GM18861 (cell line): ENCODE measurements at regions not wholly inside any gene's neighbourhood (a gene's known extent, or its start where the extent isn't known, plus 50 kb on each side); places are given as distances from the start of the nearest gene placed in this dataset.
"Not testable (repeated sequence)": the region's sequence is repeated elsewhere in the genome, so short reads cannot be mapped to it uniquely, and the experiment has no call there.

Experiments used
- ATAC-seq: cut with Tn5 transposase; IDR thresholded peaks from one replicate; pipeline ENCODE4 v1.9.1; 2021; ENCODE audit not compliant: unreplicated experiment

GRCh38 chr2:167607211-167607610 lies 640.2 kb downstream of the STK39 start:
- no peak for ATAC-seq

- no peak for ATAC-seq
These were observed 645.3 kb downstream of the STK39 start for GRCh38 chr2:167602122-167602521.

DNA sequence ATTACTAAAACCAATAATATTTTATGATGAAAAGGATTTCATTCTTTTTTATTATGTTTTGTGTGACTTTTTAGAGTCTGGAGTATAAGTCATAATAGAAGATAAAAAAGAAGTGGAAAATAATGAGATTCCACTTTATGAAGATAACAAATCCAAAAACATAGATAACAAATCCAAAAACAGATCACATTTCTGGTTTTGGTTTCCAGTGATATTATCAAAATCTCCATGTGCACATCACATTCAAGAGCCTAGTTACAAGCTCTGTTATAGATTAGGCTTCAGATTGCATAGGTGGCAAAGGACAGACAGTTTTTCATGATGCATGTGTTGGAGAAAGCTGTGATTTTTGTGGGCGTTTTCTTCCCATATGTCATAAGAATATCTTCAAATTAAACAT lies 648.2 kb downstream of the STK39 start:
- no peak for ATAC-seq

DNA sequence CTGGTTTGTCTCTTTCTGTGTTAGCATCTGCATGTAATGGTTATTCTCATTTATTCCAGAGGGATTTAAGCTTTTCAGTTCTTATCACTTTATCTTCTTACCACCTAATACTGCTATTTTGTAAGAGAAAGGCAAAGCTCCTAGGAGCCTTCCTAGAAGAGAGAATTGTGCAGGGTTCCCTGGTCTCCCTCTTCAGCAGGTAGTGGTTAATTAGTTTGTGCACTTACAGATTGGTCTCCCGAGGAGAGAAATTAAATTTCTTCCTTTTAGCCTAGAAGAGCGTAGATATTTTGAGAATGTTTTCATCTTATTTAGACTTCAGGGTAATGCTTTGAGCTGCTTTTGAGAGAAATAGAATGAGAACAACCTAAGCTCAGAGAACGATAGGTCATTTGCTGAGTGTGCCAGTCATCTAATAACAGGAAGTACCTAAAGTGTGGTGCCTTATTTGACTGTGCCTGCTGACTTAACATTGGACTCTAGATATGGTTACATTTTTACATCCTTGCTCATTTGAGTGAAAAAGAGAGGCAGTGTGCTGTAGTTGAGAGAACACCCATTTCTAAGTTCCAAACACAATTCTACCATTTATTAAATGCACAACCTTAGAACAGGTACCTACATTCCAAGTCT lies 651.4 kb downstream of the STK39 start:
- ATAC-seq = peak; percentile 98

- no peak for ATAC-seq
These were observed 652.4 kb downstream of the STK39 start for GRCh38 chr2:167595021-167595420.

- ATAC-seq = no peak
These were observed 655.0 kb downstream of the STK39 start for GRCh38 chr2:167592441-167592840.

DNA sequence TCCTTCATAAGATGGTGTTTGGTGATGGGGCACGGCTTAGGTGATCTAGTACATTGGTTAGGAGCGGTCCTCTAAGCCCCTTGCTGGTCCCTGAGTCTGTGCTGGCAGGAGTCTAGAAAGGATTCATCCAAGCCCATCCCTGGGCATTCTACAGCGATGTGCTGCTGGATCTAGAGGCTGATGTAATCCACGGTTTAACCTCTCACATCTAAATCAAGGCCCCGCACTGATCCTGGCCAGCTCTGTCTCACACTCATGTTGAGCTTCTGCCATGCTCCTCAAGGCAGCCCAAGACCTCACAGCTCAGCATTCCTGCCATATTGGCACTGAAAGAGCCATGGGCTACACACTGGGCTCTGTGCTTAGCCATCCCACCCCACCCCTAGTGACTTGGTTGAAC lies 664.8 kb downstream of the STK39 start:
- no peak for ATAC-seq

DNA sequence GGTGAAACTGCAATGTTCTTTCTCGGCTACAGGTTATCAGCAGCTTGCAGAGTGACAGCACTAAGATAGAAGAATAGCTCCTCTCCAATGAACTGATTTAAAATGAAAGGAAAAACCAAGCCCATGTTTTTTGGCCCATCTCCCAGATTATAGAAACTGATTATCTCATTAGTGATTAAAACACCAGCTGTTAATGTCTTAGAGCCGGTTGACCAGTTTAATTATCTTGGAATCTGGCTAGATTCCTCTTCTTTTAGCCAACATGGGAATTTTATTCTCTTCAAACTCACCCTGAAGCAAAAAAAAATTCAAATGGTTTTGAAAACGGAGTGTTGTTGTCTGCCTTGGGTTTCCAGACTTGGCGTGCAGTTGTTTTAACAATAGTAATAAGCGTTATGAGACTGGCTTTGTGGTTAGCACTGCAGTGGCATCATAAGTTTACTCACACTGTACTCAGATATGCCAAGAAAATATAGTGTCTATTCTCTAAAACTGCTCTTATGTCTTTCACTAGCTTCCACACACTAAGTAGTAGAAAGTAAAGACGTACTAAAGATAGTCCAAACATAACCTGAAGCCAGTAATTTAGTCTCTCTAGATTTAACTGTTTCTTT lies 665.3 kb downstream of the STK39 start:
- ATAC-seq = no peak

DNA sequence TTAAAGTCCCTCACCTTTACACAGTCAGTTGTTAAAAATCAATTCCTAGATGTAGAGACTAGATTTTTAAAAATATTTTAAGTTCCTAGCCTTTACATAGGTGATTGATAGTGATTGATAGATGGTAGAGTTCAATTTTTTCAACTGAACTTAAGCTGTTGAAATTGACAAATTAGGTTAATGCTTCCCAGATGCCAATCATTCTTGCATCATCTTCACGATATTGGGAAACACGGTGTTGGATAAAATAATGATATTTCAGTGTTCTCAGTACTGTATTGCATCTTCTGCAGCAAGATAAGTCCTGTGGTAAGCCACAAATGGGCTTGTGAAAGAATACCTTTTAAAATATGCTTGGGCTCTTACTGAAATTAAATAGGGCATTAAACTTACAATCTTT lies 667.6 kb downstream of the STK39 start:
- no peak for ATAC-seq

DNA sequence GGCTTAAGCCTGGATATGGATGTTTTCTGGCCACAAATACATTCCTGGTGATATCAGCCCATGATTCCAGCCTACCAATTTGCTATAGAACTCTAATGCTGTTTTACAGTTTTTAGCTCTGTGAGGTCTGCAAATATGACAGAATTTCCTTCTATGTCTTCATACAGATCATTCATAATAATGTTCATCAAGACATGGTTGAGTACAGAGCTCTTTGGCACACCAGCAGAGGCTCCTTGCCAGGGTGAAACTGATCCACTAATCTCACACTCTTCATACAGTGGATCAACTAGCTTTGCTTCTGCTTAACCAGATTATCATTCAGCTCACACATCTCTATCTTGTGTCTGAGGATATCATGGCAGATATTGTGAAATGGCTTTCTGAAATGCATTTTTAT lies 672.1 kb downstream of the STK39 start:
- no peak for ATAC-seq

DNA sequence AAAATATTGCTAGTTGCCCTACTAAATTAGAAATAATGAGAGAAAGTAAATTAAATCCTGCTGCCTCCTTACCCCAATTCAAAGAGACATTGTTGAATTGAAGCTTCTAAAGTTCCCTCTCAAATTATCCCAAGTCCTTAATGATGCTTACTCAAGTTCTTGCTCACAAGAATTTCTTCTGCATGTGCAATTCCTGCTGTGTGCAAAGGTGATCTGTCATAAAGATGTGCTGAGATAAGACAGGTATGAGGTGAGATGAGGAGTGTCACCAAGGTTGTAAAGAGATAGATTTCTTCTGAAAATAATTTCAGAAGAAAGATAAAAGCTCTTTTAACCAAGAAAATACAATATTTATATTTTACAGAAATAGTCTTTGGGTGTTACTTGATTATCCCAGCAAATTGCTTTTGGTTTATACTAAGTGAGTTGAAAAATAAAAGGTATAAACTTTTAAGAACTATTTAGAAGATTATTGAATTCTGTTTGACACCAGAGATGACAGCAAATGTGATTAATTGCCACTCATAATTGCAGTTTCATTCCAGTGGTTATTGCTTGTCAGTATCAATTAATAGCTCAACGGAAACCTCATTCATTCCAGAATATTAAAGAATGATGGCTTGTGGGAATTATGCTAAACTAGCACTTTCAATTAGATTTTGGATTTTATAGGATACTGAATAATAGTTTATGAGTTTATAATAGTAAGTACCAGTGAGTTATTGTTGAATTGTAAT lies 674.3 kb downstream of the STK39 start:
- no peak for ATAC-seq

DNA sequence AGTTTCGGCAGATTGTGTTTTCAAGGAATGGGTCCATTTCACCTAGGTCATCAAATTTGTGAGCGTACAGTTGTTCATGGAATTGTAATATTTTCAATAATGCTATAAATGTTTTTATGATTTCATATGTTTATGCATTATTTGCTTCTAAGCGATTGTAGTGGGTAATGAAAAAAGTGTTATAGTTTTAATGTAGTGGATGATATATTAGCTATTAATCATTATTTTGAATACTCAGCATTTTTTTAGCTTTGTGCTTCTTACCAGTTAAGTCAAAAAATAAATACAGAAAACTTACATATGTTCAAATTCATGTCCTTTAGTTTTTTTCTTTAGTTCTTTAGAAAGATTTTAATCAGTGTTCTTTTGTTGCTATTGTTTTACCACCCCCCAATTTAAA lies 677.0 kb downstream of the STK39 start:
- ATAC-seq = no peak

DNA sequence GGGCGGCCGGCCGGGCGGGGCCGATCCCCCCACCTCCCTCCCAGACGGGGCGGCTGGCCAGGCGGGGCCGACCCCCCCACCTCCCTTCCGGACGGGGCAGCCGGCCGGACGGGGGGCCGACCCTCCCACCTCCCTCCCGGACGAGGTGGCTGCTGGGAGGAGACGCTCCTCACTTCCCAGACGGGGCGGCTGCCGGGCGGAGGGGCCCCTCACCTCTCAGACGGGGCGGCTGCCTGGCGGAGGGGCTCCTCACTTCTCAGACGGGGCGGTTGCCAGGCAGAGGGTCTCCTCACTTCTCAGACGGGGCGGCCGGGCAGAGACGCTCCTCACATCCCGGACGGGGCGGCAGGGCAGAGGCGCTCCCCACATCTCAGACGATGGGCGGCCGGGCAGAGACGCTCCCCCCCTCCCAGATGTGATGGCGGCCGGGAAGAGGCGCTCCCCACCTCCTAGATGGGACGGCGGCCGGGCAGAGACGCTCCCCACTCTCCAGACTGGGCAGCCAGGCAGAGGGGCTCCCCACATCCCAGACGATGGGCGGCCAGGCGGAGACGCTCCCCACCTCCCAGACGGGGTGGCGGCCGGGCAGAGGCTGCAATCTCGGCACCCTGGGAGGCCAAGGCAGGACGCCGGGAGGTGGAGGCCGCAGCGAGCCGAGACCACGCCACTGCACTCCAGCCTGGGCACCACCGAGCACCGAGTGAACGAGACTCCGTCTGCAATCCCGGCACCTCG lies 675.8 kb downstream of the XIRP2 start:
- not testable (repeated sequence) for ATAC-seq

GRCh38 chr2:167558272-167558991 lies 670.2 kb downstream of the XIRP2 start:
- not testable (repeated sequence) for ATAC-seq

GRCh38 chr2:167555098-167555720 lies 666.9 kb downstream of the XIRP2 start:
- no peak for ATAC-seq

DNA sequence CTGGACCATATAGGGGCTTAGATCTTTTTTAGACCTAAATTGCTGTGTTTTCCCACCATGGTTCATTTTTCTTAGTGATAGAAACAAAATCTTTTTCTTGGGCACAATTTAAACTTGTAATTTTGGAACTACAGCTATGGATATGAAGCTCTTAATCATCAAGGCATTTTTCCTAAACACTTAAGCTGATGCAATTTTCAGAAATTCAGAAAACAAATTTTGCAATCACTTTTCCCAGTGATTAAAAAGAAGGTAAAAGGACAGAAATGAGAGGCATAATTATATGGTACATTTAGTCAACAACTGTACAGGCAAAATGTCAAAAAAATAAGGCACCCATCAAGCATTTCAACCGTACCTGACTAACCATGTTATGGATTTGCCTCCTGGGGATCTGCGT lies 665.4 kb downstream of the XIRP2 start:
- no peak for ATAC-seq

DNA sequence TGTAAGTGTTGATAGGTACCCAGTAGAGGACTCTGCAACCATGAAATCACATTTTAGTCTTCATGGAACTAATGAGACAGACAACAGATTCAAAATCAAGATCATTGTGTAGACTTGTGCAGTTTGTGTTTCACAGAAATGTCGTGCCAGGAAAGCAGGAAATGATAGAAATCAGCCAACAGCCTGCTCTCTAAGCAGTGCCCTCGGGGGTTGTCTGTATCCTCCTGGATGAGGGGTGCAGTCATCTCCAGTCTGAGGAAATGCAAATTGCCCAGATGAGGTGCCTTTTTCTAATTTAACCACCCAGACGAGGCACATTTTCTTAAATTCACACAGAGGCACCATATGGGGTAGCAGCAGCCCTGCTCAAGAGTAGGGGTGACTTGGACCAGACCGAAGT lies 663.1 kb downstream of the XIRP2 start:
- ATAC-seq = no peak

GRCh38 chr2:167550448-167550847 lies 662.2 kb downstream of the XIRP2 start:
- no peak for ATAC-seq

GRCh38 chr2:167548396-167548795 lies 660.1 kb downstream of the XIRP2 start:
- ATAC-seq = no peak

GRCh38 chr2:167544602-167545001 lies 656.3 kb downstream of the XIRP2 start:
- no peak for ATAC-seq

- ATAC-seq = no peak
These were observed 655.4 kb downstream of the XIRP2 start for GRCh38 chr2:167543721-167544120.
